Astrocyte of the cerebellum (primary cell): ENCODE measurements at regions not wholly inside any gene's neighbourhood (a gene's known extent, or its start where the extent isn't known, plus 50 kb on each side); places are given as distances from the start of the nearest gene placed in this dataset.
A peak's percentile ranks its signal among the peaks of the same experiment; 100 is the strongest.

Experiments used
- DNase-seq: peaks from one replicate; pipeline ENCODE4 v3.0.0-alpha.2; 2011; ENCODE audit warnings: low read depth
- H3K4me3 ChIP-seq: 2 replicates; pipeline ENCODE4 v1.5.1; 2011; ENCODE audit warnings: mild to moderate bottlenecking, low read depth, low read length, moderate library complexity
- in situ Hi-C: cut with HindIII; loops from 2 replicates; pipeline ENCODE4 v1.10.0; 2017; ENCODE audit warnings: low sequenced_read_pairs
- TF ChIP-seq, protein P1 (sequence below): IDR thresholded peaks from 2 replicates; pipeline ENCODE4 v1.5.1; 2012; ENCODE audit warnings: low read length, low read depth, moderate library complexity, mild to moderate bottlenecking; ENCODE audit errors: missing control alignments

DNA sequence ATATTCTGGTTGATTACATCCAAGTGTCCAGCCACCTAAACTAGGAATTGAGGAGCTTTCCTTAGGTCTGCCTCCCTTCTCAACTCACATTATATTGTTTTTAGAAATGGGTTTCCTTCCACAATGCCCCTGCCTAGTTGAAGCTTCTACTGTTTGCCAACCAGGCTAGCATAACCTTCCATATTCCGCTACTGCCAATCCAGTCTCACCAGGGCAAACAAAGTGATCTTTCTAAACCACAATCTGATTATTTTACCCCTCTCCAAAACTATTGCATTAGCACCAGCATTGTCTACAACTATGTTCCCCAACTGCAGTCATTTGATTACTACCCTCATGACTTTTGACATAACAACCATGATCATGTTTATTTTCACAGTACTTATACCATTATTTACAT, 115.8 kb upstream of the RASEF start:
- TF ChIP-seq, protein P1, sequence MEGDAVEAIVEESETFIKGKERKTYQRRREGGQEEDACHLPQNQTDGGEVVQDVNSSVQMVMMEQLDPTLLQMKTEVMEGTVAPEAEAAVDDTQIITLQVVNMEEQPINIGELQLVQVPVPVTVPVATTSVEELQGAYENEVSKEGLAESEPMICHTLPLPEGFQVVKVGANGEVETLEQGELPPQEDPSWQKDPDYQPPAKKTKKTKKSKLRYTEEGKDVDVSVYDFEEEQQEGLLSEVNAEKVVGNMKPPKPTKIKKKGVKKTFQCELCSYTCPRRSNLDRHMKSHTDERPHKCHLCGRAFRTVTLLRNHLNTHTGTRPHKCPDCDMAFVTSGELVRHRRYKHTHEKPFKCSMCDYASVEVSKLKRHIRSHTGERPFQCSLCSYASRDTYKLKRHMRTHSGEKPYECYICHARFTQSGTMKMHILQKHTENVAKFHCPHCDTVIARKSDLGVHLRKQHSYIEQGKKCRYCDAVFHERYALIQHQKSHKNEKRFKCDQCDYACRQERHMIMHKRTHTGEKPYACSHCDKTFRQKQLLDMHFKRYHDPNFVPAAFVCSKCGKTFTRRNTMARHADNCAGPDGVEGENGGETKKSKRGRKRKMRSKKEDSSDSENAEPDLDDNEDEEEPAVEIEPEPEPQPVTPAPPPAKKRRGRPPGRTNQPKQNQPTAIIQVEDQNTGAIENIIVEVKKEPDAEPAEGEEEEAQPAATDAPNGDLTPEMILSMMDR = no peak
- DNase-seq = no peak
- in situ Hi-C loops = no loop called here
- no peak overlapping the region for H3K4me3 ChIP-seq

DNA sequence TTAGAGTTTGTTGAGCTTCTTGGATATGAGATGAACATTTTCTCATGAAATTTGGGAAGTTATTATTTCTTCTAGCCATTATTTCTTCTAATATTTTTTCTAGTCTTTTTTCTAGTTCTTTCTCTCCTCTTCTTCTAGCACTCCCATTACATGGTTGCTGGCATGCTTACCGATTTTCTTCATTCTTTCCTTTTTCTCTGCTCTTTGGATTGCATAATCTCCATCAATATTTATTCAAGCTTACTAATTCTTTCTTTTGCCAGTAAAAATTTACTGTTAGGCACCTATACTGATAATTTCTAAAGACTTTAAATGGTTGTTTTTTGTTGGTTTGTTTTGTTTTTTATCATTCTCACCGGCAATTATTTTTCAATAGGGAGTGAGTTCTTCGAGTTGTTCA, 114.8 kb upstream of the RASEF start:
- no peak overlapping the region for H3K4me3 ChIP-seq
- in situ Hi-C loops = no loop called here
- TF ChIP-seq, protein P1 = no peak
- DNase-seq = no peak

DNA sequence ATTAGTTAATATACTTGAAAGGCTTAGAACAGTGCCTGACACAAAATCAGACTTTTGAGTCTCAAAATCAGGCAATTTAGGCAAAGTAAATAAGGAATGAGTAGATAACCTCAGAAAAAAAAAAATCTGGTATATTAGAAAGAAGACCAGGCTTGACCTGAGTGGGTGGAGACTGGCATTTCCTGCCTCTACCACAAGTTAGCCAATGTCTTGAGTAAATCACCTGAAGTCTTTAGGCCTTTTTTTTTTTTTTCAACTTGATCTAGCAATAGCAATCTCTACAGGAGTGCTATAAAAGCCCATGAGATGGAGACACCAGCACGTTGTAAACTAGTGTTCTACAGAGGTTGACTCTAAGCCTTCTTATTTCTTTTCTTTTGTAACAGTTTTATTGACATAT, 104.2 kb upstream of the RASEF start:
- in situ Hi-C loops = no loop called here
- TF ChIP-seq, protein P1 = no peak
- DNase-seq = no peak
- no peak overlapping the region for H3K4me3 ChIP-seq

DNA sequence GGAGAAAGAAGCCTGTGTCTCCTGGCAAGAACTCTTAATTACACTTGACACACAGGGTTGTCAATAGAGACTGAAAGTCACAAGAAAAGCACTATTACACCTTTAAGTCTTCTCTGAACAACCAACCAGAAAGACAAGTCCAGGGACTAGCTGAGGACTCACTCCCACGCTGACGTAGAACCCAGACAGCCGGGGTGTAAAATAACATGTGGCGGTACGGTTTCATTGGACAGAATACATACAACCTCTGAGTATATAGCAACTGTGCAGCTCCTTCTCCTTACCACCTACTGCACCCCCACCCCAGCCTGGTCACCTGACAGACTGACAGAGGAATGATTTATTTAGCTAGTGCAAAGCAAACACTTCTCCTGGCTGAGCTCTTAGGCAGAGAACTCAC, 103.4 kb upstream of the RASEF start:
- H3K4me3 ChIP-seq = no peak overlapping the region
- in situ Hi-C loops = no loop called here
- TF ChIP-seq, protein P1 = no peak
- no peak for DNase-seq

DNA sequence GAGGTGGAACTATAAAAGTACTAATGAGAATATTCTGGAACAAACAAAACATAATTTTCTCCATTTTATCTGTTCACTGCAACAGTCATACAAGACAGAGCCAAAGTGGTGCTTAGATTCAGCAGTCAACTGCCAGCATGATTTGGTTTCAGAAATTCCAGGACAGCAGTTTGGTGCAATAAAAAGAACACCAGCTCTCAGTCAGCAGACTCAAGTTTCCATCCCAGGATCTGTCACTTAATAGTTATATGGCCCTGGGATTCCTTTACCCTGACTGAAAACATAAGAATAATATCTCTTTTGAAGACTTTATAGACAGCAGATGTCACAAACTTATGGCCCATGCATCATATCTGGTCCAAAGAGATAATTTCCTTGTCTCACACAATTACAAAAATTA, 92.8 kb upstream of the RASEF start:
- no peak for DNase-seq
- no peak overlapping the region for H3K4me3 ChIP-seq
- TF ChIP-seq, protein P1 = no peak
- in situ Hi-C loops = no loop called here

DNA sequence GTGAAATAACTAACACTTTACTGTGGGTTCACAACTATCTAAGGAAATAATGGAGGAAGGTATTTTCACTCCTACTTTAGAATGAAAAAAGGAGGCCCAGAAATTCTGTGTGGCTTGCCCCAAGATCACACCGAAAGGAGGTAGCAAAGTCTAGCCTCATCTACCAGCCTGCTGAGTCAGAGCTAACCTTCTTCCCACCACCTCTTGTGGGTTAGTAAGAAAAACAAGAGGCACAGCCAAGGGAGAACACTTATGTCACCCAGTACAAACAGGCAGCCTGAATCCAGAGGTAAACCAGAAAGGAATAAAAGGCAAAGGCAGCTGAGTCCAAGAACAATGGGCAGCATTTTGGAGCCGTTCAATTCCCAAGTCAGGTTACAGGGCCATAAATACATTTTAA, 91.9 kb upstream of the RASEF start:
- H3K4me3 ChIP-seq = no peak overlapping the region
- in situ Hi-C loops = no loop called here
- peak; percentile 61 for DNase-seq
- TF ChIP-seq, protein P1 = no peak
